Hypothalamus (tissue), 51 donors: ENCODE measurements at regions not wholly inside any gene's neighbourhood (a gene's known extent, or its start where the extent isn't known, plus 50 kb on each side); places are given as distances from the start of the nearest gene placed in this dataset.
A peak's percentile ranks its signal among the peaks of the same experiment; 100 is the strongest.
"Not testable (repeated sequence)": the region's sequence is repeated elsewhere in the genome, so short reads cannot be mapped to it uniquely, and the experiment has no call there.

Source experiments
- DNase-seq, 51 donors: peaks; one replicate each; lab custom pipeline; 2025; lab: John Stamatoyannopoulos, UW

DNA sequence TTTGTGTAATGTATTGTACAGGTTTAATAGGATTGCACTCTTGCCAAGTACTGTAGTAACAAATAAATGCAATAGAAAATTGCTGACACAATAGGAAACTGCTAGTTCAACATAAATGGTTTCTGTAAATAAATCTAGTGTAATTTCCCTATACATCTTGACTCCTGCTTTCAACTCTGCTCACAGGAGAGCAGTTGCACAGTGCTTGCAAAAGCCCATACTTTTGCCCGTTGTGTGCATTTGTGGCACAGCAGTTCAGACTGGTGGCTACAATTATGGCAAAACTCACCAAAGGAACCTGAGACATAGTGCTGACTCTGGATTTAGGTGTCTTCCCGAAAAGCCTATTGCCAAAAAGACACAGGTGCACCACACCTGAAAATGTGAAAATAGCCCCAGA, 953.3 kb upstream of the SLC35B3 start:
- no peak for DNase-seq

DNA sequence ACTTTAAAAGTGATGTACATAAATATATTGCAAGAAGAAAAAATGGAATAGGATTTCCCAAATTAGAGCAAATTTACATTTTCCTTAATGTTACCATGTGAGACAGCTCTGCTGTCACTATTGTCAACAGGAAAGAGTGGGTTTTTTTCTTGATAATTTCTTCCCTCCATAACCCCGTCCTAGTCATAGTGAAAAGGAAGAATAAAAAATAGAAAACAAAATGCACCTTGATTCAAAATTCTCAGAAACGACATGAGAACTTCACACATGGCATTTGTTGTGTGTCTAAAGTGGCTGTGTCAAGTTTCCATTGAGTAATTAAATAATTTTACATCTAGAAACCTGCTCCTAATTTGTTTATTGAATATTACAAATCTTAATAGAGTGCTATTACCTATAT, 945.2 kb upstream of the SLC35B3 start:
- DNase-seq, result no peak

DNA sequence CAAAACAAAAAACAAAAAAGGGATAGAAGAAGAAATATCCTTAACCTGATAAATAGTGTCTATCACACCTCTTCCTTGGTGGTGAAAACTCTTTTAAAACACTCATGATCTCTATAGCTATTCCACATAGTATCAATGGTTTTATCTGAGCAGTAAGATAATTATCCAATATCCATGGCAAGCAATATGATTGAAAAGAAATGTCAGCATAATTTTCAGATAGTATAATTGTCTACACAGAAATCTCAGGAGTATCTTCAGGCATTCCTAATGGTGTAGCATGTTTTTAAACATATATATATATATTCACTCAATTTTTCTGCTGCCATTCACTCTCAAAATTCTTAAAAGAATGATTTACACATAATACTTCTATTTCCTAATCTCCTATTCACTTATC, 938.0 kb upstream of the SLC35B3 start:
- no peak for DNase-seq

DNA sequence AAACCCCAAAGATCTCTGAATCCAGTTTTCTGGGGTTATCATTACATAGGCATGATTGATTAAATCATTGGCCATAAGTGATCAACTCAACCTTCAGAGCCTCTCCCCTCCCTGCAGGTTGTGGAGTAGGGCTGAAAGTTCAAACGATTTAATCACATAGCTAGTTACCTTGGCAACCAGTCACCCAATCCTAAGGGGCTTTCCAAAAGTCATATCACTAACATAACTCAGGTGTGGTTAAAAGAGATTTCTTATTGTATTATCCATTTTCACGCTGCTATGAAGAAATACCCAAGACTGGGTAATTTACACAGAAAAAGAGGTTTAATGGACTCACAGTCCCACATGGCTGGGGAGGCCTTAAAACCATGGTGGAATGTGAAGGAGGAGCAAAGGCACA, 935.1 kb upstream of the SLC35B3 start:
- no peak for DNase-seq

DNA sequence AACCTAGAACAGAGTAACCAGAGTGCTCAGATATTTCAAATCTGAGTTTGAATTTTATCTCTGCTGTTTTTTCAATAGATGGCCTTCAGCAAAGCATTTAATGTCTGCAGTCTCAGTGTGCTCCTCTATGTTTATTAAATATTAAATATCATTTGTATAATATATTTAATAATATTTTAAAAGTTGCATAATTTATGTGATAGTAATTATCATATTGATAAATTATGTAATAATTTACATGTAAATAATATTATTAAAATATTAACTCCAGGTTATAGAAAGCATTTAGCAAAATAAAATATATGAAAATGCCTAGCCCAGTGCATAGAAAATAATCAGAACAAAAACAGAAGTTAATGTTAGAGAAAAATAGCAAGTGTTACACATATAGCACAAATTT, 930.0 kb upstream of the SLC35B3 start:
- DNase-seq, result no peak

DNA sequence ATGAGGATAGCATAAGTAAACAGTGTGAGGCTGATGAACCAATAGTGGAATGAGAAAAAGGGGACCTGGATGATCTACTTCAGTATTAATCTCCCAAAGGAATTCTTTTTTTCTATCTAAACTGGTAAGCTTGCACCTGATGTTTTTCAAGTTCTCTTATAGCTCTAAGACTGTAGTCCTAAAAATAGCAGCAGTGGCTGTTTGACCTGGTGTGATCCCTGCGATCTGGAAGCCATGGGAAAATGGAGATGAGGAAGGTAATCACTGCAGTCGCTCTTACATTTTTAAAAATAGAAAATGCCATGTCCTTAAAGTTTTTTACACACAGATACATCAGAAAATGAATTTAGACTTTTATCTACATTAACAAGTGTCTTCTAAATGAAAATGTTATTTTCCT, 926.4 kb upstream of the SLC35B3 start:
- no peak for DNase-seq

DNA sequence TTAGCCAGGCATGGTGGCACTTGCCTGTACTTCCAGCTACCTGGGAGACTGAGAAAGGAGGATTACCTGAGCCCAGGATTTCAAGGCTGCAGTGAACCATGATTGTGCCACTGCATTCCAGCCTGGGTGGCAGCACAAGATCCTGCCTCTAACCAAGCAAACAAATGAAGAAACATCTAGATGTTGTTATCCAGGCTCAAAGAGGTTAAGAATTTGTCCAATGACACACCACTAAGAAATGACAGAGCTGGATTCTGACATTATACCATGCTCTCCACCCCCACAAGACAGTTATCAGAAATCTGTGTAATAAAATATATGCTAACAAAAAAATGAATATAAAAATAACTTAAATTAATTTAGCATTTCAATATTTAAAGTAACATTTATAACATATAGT, 925.5 kb upstream of the SLC35B3 start:
- no peak for DNase-seq

DNA sequence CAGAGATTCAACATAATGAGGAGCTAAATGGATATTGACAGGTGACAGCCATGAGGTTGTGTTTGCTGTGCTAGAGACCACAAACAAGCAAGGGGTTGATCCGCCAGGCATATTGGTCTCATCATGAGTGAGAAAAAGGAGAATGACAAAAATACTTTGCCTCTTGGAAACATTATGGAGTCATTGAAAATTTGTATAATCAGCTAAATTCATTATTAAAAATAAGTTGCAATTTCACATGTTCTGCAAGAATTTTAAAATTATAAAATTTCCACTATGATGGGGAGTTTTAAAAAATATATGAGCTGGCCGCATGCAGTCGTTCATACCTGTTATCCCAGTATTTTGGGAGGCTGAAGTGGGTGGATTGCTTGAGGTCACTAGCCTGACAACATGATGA, 912.3 kb upstream of the SLC35B3 start:
- DNase-seq, result no peak

DNA sequence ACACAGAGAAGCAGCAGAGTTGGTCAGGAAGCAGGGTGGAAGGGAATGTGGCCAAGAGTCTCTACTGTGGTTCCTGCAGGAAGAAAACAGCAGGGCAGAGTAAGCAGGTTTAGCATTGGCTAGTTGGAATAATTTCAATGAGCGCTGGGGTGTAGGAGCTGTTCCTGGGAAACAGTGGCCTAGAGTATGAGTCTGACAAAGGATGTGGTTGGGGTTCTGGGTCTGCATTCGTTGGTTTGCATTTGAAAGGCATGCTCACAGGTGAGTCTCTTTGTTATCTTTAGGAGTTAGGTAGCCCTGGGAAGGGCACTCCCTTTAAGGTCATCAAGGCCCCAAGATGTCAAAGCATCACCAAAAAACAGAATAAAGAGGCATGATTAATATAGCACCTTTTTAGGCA, 911.6 kb upstream of the SLC35B3 start:
- no peak for DNase-seq

DNA sequence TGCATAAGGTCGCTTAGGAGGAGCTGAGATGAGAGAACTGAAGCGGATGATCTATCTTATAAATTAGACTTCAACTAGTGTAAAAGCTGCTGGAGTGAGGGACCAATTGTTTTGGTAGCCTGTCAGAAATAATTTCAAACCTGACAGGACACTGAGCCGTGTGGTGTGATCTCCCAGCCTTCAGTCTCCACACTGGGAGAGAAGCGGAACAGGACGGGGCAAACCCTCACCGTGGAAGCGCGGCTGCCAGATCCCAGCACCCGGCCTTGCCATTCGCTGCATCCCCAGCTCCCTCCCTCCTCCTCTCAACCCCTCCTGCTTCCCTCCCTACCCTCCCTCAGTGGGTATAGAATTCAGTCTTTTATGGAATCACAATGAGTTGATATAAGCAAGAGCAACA, 900.1 kb upstream of the SLC35B3 start:
- DNase-seq, result peak in 1 of 51 donors; percentile 1

DNA sequence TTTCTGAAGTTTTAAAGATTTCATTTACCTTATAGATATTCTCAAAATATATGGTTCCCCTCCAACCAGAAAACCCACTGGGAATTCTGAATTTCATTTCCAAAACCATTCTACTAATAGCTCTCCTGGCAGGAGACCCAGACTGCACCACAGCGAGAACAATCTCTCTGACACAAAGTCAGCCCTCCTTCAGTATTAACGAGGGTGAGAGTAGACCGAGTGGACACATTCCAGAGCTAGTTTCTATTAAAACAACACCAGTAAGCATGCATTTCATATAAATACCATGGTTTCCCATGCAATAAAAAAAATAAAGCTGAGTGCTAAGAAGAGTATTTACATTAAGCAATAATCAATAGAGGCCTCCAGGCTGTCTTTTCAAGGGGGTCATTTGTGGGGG, 899.6 kb upstream of the SLC35B3 start:
- no peak for DNase-seq

DNA sequence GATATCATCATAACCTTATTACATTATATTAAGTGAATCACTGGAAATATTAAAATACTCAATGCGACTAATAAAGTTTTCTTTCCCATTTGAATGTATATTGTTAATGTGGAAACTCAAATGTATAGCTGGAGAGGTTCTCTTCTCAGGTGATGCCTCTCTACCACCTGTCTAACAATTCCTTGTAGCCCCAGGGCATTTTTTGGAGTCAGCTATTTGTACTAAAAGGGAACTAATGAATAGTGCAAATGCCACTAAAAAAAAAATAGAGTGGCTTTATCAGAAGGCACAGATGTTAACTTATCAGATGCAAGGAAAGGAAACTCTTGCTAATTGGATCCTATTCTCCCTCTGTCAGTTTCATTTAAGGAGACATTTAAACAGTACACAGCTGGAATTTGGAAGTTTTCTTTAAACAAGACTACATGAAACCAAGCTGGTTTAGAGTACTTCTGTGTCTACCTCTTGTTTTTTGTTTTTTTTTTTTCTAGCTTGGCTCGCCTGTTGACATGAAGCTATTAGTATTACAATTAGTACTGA, 897.0 kb upstream of the SLC35B3 start:
- no peak for DNase-seq

DNA sequence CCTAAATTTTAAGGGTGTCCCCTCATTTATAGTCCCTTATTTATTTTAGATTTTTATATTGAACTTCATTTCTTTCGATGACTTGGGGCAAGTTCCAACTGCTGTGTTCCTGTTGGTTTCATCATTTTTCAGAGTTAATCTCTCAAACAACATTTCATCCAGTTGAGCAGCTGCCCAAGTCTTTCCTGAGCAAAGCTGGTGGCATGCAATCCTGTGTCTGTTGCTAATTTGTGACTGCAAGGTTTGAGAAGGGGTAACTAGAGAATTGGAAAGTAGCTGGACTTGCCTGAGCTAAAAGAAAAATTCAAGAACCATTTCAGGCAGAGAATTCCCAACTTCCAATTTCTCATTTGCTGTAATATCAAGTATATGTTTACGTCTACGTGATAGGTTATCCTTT, 881.5 kb upstream of the SLC35B3 start:
- DNase-seq, result no peak

DNA sequence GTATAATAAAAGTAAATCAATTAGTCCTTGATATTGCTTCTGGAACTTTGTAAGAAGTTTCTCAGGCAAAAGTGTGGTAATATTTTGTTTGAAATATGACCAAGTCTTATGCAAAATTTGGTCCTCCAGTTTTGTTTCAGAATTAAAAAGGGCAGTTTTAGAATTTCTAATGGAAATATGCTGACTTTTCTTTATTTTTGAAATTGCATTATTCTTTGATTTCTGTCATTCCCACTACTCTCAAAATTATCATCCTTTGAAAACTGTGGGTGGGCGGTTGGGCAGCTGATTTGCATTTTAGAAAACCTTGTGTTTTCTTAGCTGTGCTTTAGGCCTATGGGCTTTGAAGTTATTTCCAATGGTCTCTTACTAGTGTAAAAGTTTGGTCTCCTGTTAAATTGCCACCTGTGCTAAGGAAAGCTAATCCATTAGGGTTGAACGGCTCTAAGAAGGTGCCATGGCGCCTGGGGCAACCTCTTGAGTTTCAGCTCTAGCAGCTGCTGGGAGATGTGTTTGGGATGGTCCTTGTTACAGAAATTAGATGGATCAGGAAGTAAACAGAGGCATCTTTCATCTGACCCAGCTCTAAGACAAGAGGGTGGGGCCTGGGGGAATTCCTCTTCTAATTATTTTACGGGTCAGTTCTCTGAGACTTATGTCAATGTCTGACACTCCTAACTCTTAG, 880.8 kb upstream of the SLC35B3 start:
- no peak for DNase-seq

DNA sequence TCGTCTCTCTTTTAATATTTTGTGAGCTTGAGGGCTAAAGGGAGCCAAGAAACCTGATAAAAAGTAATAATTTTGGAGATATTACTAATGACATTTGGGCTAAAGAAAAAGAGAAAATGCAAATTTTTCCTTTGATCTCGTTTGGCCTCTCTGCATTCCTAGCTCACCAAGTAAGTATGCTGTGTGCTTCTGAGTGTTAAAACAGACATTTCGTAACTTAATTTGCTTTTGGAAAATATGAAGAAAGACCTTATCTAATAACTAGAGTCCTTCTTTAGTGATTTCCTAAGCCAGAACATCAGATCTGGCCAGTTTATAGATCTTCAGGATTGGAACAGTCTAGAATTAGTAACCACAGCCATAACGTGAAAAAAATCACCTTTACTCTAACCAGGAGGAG, 872.9 kb upstream of the SLC35B3 start:
- DNase-seq, result no peak

DNA sequence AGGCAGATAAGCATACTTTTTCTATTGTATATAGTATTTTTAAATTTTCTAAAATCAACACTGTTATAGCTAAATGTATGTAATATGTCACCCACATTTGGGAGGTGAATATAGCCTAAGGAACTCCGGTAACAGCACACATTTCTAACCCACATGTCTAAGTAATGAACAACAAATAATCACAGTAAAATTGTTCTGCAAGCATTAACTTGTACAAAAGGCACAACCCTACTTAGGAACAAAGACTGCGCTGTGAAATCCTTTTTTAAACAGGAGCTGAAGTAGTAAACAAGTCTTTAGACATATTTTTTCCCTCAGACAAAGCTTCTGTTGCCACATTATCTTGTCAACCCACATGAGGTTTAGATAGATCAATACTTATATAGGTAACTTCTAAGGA, 872.4 kb upstream of the SLC35B3 start:
- no peak for DNase-seq

DNA sequence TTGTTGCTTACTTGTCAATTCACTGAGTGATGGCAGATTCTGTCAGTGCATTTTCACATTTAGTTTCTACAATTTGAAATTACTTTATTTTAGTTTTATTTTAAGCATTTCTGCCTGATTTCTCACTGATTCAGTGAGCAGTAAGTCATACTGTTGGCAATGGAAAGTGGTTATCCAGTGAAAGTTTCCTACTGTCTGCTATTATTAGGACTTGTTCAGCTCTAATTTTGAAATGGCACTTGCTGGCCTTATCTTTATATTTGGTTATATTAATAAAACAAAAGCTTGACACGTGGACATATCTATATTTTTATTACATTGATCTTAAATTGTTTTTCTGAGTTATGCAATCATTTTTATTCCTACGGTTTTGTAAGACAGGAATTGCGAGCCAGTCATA, 871.8 kb upstream of the SLC35B3 start:
- no peak for DNase-seq

DNA sequence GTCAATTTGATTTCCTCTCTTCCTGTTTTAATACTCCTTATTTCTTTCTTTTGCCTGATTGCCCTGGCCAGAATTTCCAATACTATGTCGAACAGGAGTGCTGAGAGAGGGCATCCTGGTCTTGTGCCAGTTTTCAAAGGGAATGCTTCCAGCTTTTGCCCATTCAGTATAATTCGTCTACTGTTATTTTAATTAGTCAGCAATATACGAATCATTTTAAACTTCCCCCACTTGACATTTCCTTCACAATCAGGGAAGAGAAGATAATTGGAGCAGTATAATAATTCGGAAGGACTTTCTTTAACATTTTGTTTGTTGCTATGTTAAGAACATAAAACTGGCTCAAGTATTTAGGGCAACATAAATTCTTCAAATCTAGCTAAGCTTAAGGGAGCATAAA, 860.3 kb upstream of the SLC35B3 start:
- no peak for DNase-seq

DNA sequence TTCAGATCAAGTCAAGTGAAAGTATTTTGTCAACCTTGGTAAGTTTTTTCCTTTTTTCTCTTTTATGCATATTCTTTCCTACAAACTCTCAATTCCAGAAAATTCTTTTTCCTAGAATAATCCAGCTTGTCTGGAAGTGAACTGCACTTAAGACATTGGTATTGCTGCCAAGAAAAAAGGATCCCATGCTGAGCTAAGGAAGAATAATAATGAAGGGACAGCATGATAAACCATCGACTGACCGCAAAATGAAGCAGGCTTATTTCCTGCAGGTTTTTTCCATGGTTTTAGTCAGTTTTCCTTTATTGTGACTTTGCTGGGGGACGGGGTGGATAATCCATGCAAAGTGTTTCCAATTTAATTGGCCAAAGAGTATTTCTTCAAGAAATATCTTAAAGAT, 857.6 kb upstream of the SLC35B3 start:
- DNase-seq, result no peak

DNA sequence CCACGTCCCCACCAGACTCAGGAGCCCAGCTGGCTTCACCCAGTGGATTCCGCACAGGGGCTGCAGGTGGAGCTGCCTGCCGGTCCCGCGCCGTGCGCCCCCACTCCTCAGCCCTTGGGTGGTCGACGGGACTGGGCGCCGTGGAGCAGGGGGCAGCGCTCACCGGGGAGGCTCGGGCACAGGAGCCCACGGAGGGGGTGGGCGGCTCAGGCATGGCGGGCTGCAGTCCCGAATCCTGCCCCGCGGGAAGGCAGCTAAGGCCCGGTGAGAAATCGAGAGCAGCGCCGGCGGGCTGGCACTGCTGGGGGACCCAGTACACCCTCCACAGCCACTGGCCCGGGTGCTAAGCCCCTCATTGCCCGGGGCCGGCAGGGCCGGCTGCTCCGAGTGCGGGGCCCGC, 855.0 kb upstream of the SLC35B3 start:
- DNase-seq, result not testable (repeated sequence)

DNA sequence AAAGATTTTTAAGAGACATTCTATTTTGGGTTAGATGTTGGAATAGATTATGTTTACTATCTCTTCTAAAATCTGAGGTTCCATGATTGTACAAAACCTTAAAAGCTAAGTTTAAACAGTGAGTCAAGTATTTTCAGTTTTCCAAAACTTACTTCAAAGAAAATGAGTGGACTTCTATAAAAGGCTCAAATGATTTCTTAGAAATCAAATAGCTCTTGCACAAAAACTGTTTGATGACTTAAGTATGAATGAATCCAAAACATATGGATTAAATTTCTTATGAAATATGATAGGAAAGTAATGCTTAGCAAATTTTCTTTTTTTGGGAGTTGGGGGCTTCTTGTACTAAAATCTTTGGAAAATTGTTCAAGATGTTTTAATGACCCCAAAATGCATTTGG, 837.3 kb upstream of the SLC35B3 start:
- DNase-seq, result no peak

DNA sequence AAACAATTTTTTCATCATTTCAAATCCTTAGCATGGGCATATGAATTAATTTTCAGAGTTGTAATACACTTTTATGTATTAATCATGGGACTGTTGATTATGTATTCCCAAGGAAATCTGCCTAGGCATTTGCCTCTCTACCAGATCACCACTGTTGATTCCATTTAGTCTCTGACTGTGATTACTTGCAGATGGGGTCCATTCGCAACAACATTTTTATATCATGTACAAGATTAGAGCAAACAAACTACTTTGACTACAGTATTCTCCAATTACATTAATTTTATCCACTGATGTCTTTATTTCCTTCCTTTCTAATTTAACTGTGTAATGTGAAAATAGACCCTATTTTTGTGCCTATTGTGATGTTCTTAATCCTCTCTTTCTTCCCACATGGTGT, 831.4 kb upstream of the SLC35B3 start:
- no peak for DNase-seq

DNA sequence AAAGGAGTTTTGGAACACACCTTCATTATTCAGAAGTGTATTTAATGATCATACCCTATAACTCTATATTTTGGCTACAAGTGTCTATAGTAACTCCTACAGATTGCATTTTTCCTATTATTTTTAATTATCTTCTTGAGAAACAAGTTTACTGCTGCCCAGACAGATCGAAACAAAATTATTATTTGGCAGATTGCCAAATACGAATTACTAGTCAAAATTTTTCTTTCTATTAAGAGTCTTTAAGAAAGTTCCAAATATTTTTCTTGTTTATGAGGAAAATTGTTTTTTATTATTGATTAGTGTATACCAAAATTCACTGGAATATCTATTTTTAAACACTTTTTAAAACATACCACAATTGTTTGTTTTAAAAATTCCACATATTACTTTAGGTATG, 821.9 kb upstream of the SLC35B3 start:
- DNase-seq, result no peak
